ENCODE measurements at regions not wholly inside any gene's neighbourhood (a gene's known extent, or its start where the extent isn't known, plus 50 kb on each side); places are given as distances from the start of the nearest gene placed in this dataset.
A peak's percentile ranks its signal among the peaks of the same experiment; 100 is the strongest.
"Not testable (repeated sequence)": the region's sequence is repeated elsewhere in the genome, so short reads cannot be mapped to it uniquely, and the experiment has no call there.

DNA sequence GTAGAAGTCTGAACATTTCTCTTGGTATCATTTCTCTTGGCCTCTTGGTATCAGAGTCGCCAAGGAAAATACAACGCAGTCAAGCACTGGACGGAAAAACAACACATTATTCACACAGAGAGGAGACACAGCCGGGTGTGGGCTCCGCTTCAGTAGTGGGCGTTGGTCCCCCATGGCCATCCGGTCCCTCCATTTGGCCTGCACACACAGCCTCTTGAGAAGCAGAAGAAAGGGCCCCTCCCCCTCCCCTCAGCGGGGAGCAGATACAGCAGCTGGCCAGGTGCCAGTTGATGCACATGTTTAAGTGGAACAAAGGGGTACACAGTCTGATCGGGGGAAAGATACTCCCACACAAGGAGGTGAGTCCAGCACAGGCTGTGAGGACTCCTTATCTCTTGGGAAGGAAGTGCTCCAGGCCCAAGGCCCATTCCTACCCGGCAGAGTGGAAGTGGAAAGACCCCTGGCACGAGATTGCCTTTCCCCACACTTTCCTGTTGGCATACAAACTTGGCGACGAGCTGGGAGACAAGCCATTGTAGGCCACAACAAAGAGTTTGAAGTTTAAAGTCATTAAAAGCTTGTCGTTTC is 311.3 kb downstream of the FAM72C start:
- no peak for DNase-seq
- intact Hi-C loops (cut with DNase I): no loop called here

DNA sequence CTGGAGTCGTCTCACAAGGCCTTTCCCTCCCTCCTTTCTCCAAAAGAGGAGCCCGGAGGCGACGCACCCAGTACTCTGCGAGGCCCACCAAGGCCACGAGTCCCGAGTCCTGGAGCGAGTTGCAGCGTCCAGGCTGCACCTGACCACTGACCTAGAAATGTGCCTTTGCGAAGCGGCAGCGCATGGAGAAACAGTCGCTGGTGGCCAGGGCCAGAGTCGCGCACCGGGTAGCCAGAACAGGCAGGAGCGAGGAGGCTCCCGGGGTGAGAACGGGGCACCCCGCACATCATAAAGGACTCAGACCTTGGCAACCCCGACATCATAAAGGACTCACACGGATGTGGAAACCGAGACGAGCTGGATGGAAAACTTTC is 318.4 kb downstream of the FAM72C start:
- intact Hi-C loops (cut with DNase I): no loop called here
- no peak for DNase-seq

DNA sequence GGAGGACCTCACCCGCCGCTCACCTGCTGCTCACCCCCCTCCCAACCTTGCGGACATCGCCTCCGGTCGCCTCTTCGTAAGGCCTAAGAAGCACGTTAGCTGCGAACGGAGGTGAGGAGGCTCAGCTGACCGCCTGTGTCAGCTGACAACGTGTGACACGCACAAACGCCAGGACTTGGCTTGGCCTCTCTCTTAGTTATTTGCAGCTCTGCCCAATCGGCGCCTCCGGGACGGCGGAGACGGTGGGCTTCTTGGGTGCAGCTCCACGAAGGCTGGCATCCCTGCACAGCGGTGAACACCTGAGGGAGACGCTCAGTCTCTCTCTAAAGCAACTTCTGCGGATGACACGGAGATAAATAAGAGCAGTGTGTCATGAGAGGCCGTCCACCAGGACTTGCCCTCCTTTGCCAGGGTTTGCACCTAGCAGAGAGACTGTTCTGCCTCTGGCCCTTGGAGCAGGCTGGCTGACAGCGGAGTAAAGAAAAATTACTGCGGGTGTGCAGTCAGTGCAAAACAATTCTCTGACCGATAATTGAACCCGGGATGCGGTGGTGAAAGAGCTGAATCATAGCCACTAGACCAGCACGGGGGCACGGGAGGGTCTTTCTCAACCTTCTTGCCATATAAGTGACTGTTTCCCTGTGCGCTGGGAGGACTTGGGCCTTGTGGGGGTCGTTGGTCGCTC is 318.9 kb downstream of the FAM72C start:
- DNase-seq: no peak
- intact Hi-C loops (cut with DNase I): no loop called here

DNA sequence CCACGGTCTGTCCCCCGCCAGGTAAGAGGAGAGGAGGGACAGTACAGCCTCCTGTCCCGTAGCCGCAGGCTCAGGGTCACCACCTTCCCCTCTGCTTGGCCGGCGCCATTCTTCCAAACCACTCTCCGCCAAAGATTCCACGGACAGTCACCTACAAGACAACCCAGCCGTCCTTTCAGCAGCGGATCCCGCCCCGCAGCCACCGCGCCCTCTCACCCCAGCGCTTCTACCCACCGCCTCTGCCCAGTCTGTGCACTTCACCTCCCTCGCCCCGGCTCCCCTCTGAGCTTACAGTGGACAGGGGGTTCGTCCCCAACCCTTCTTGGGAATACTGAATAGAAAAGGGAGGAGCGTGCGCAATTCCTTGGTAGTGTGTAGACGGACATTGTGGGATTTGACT is 319.6 kb downstream of the FAM72C start:
- no peak for DNase-seq
- intact Hi-C loops (cut with DNase I): no loop called here

DNA sequence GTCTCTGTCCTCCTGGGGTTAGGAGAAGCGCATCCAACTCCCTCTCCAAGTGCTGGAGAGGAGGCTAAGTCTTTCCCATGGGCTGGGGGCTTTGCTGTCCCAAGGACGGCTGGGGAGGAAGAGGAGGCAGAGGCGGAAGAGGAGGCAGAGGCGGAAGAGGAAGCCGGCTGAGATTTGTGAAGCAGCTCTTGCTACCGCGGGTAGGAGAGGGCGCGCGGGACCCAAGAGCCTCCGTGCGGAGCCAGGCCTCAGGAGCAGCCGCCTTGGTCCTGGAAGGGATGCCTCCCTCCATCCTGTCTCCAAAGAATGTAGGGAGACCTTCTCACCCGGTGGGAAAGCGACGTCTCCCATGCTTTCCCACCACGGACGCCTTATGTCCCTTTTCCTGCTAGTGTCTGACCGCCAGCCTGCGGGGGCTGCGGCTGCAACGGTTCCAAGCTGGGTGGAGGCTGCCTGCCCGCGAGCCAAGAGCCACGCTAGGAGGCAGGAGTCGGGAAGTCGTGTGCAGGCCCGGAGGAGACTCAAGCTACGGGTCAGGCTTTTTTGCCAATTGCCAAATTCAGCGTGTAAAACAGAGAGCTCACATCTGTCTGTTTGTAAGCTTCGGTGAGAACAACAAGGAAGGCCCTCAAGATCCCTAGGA is 320.3 kb downstream of the FAM72C start:
- DNase-seq: no peak
- intact Hi-C loops (cut with DNase I): no loop called here

DNA sequence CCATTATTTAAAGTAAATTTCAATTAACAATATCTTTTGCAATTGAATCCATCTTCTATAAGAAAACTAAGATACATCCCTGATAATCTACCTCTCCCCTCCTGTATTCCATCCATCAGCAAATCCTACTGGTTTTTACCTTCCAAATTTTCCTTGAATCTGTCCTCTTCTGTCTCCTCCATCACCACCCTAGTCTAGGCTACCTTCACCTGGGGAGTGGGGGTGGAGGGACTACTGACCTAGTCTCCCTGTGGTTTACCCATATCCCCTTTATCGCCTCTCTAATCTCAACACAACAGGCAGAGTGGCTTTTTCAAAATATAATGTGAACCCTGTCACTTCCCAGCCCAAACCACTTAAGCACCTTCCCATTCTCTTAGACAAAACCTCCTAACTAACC is 327.8 kb downstream of the FAM72C start:
- DNase-seq; intact Hi-C loops (cut with DNase I): not testable (repeated sequence)

DNA sequence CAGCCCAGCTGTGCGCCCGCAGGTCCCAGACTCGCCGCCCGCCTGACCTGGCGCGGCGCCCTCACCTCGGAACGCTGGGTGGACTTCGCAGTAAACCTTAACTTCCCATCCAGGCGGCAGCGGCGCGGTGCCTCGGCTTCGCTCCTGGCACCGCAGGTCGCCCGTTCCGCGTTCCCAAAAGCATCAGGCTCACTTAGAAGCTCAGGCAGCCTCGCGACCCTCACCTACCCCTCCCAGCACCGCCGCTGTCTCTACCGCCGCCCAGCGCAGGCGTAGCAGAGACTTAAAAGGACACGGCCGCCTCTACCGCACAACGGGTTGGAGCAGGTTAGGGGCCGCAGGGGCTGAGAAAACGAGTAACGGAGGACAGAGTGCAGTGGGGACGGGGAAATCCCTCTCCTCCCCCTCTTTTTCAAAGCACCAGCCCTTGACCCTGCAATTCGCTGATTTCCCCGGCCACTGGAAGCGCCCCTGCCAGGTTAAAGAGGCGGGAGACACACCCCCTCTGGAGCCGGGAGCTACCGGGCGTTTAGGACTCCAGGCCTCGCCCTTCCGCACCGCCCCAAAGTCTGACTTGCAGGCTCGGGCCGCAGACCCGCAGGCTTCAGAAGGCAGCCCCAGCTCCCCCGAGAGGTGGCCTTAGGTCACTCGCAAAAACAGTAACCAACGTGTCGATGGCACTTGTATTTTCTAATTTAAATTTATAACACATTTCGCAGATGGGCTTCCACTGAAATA is 328.5 kb downstream of the FAM72C start:
- intact Hi-C loops (cut with DNase I): no loop called here
- DNase-seq: no peak

DNA sequence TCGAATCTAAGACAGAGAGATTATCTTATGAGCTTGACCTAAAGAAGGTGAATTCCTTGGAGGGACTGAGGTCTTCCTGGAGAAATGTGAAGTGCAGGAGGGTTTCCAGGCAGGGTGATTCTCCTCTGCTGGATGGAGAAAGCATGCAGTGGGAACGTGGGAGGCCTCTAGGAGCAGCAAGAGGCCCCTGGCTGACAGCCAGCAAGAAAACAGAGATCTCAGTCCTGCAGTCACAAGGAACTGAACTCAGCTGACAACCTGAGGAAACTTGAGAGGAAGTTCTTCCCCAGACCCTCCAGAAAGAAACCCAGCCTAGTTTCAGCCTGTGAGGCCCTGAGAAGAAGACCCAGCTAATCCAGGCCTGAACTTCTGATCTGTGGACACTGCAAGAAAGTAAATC is 345.9 kb downstream of the FAM72C start:
- peak in 12 of 42 donors; percentile 1 to 28 (median 9) for DNase-seq
- intact Hi-C loops (cut with DNase I): no loop called here

DNA sequence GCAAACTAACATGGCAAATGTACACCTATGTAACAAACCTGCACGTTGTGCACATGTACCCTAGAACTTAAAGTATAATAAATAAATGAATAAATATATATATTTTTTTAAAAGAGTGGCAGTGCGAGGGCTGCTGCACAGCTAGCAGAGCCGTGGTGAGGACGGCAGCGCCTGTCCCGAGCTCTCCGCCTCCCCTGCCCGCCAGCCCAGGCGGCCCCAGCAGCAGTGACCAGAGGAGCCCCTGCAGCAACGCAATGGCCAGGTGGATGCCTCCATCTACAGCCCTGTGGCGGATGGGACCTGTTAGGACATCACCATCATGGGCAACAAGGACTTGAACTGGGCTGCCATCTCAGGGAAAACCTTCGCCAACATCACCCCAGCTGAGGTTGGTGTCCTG is 351.9 kb downstream of the FAM72C start:
- intact Hi-C loops (cut with DNase I): no loop called here
- no peak for DNase-seq

DNA sequence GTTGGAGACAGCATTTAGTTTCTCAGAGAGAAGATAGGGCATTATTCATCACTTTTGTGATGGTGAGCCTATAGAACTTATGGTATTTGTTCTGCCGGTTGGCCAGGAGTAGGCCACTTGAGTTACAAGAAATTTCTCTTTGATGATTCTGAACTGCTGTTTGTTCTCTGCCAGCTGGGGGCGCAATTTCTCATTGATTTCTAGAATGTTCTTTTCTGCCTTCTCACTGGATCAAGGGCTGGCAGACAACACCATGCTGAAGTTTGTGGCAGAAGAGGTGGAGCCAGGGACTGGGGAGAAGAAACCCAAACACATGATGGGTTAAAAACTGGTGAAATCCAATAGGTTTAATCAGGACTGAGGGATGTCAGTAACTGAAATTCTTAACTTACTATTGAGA is 360.6 kb downstream of the FAM72C start:
- no peak for DNase-seq
- intact Hi-C loops (cut with DNase I): no loop called here

DNA sequence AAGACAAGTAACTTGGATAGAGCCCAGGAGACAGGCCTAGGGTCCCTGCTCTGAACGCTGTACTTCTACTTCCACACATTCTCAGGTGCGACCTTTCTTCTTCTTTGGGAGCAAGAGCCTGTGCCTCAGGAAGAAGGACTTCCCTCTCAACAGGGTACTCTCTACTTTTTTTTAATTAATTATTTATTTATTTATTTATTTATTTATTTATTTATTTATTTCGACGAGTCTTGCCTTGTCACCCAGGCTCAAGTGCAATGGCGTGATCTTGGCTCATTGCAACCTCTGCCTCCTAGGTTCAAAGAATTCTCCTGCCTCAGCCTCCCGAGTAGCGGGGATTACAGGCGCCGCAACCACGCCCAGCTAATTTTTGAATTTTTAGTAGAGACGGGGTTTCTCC is 361.6 kb downstream of the FAM72C start:
- intact Hi-C loops (cut with DNase I): no loop called here

DNA sequence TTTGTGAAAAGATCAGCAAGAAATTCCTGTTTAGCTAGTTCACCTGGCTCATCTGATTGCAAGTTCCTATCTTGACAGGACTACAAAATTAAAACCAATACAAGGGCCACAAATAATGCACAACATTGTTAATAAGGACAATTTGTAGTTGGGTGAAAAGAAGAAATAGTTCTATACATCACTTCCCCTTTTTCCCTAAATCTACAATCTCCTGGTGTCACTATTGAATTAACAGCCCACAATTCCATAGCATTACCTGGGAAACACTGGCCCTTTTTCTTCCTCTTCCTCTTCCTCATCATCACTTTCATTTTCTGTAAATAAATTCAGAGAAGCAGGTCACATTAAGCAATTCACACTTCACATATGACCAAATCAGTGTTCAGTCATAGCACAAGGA is 366.9 kb downstream of the FAM72C start:
- no peak for DNase-seq
- intact Hi-C loops (cut with DNase I): no loop called here

More for the DNA sequence above, 361.6 kb downstream of the FAM72C start:
- DNase-seq: no peak

DNA sequence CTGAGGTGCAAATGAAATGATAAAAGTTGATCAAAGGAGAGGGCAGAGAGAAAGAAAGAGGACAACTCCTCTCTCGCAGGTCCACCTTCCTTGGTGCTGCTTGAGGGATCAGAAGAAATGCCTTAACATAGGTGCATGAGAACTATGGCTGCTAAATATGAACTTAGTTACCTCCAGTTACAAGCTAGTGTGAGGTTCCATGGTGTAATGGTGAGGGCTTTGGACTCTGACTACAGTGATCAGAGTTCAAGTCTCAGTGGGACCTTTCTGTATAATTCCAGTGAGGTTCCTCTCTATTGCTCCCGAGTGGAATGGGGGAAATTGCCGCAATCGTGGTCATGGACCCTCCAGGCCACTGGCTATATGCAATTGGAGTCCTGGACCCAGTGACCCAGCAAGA is 387.3 kb downstream of the FAM72C start:
- intact Hi-C loops (cut with DNase I): no loop called here
- DNase-seq: no peak

DNA sequence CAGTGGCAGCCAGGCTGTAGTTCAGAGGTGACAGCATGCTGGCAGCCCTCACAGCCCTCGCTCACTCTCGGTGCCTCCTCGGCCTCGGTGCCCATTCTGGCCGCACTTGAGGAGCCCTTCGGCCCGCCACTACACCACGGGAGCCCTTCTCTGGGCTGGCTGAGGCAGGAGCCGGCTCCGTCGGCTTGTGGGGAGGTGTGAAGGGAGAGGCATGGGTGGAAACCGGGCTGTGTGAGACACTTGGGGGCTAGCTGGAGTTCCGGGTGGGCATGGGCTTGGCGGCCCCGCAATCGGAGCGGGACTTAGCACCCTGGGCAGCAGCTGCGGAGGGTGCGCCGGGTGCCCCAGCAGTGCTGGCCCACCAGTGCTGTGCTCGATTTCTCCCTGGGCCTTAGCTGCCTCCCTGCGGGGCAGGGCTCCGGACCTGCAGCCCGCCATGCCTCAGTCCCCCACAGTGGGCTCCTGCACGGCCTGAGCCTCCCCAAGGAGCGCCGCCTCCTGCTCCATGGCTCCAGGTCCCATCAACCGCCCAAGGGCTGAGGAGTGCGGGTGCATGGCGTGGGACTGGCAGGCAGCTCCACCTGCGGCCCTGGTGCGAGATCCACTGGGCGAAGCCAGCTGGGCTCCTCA is 396.8 kb downstream of the FAM72C start:
- intact Hi-C loops (cut with DNase I): no loop called here
- no peak for DNase-seq

DNA sequence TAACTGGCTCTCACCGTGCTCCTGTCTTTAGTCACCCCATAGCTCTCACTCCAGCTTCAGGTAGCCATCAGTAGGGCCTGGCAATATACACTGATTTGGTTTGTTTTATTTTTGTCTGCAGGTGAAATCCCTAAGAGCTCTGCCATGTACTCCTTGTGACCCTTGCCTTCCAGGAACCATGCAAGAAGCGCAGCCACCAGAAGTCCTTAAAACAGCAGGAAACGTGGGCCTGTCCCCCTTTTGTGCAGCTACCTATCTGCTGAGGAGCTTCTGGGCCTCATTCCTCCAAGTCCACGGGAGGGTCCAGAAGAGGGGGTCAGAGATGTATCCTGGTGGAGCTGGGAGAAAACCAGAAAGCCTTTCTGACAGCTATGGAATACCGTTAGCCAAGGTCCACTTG is 399.1 kb downstream of the FAM72C start:
- DNase-seq; intact Hi-C loops (cut with DNase I): not testable (repeated sequence)

DNA sequence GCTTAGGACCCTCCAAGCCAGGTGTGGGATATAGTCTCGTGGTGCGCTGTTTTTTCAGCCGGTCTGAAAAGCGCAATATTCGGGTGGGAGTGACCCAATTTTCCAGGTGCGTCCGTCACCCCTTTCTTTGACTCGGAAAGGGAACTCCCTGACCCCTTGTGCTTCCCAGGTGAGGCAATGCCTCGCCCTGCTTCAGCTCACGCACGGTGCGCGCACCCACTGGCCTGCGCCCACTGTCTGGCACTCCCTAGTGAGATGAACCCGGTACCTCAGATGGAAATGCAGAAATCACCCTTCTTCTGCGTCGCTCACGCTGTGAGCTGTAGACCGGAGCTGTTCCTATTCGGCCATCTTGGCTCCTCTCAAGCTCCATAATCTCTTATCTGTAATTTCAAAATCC is 408.0 kb downstream of the FAM72C start:
- DNase-seq; intact Hi-C loops (cut with DNase I): not testable (repeated sequence)

DNA sequence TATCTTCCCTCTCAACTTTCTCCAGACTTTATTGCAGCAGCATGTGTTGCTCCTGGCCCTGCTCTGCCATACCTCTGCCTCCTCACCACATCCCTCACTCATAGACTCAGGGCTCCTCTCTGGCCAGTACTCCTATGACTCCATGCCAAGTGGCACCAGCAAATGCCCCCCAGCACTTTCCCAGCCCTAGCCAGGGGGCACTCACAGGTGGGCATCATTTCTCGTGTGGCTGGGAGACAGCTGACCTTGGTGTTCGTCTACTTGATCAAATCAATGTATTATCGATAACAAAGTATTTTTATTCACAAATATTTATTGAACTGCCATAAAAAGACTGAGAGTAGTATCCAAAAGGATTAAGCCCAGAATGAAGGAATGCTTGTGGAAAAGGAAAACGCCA is 418.2 kb downstream of the FAM72C start:
- intact Hi-C loops (cut with DNase I): no loop called here

DNA sequence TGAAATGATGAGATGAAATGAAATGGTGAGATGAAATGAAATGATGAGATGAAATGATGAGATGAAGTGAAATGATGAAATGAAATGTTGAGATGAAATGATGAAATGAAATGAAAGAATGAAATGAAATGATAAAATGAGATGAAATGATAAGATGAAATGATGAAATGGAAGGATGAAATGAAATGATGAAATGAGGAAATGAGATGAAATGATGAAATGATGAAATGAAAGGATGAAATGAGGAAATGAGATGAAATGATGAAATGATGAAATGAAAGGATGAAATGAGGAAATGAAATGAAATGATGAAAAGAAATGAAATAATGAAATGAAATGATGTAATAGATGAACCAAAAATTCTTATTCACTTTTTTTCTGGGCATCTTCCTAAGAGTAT is 467.1 kb downstream of the FAM72C start:
- intact Hi-C loops (cut with DNase I); DNase-seq: not testable (repeated sequence)

More for the DNA sequence above, 418.2 kb downstream of the FAM72C start:
- DNase-seq: no peak

DNA sequence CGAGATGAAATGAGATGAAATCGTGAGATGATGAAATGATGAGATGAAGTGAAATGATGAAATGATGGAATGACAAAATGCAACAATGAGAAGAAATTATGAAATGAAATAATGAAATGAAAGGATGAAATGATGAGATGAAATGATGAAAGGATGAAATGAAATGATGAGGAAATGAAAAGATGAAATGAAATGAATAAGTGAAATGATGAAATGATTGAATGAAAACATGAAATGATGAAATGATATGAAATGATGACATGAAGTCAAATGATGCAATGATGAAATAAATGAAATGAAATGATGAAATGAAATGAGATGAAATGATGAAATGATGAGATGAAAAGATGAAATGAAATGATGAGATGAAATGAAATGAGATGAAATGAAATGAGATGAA is 467.7 kb downstream of the FAM72C start:
- intact Hi-C loops (cut with DNase I); DNase-seq: not testable (repeated sequence)

DNA sequence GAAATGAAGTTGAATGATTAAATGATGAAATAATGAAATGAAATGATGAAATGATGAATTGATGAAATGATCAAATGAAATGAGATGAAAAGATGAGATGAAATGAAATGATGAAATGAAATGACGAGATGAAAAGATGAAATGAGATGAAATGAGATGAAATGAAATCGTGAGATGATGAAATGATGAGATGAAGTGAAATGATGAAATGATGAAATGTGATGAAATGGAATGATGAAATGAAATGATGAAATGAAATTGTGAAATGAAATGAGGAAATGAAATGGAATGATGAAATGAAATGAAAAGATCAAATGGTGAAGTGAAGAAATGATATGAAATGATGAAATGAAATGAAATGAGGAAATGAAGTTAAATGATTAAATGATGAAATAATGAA is 468.7 kb downstream of the FAM72C start:
- intact Hi-C loops (cut with DNase I); DNase-seq: not testable (repeated sequence)

Data from head of caudate nucleus (tissue), 42 donors.